ENCODE measurements at regions not wholly inside any gene's neighbourhood (a gene's known extent, or its start where the extent isn't known, plus 50 kb on each side); places are given as distances from the start of the nearest gene placed in this dataset.

DNA sequence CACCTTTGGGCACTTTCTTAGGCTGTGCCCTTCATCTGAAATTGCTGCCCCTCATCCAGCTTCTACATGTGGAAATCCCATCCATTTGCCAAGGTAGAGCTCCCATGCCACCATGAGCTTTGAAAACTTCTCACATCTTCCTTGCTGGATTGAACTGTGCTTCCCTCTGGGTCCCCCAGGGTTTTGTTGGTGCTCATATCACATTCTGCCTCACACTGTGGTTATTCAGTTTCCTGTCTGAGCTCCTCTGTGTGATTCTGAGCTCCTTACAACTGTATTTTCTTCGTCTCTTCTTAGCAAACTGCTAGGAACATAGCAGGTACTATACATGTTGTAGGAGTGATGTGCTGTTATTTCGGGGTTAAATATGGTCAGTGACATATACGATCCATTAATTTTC lies 74.9 kb upstream of the KL start:
- Histone ChIP-seq H3K36me3 (replicated peaks in 1 of 2; ENCODE audit: control insufficient read depth in 1 of 2, insufficient read depth in 2 of 2, low read length in 2 of 2) (no peaks in the 10 kb centered on the region), H3K27ac (ENCODE audit: low read depth in 1 of 2, low read length in 2 of 2) (no peak overlapping the region), H3K4me3 (replicated peaks in 1 of 3; ENCODE audit: low read depth in 2 of 3, low read length in 3 of 3) (no peak overlapping the region), H2AFZ (ENCODE audit: insufficient read depth, low read depth, low read length, poor library complexity, severe bottlenecking) (no peak overlapping the region), H3K9ac (ENCODE audit: insufficient read depth, low read length, poor library complexity, severe bottlenecking) (no peak overlapping the region), H3K27me3 (ENCODE audit: control insufficient read depth in 2 of 2, insufficient read depth in 2 of 2, low read length in 2 of 2) (no peaks in the 10 kb centered on the region), H3K9me3 (replicated peaks in 1 of 2; ENCODE audit: control insufficient read depth in 1 of 2, insufficient read depth in 1 of 2, low read length in 2 of 2) (no peaks in the 10 kb centered on the region), H3K4me2 (replicated peaks; ENCODE audit: extremely low read depth, low read length, poor library complexity, severe bottlenecking) (no peak overlapping the region), H3K79me2 (ENCODE audit: insufficient read depth, low read length) (no peaks in the 10 kb centered on the region), H3K4me1 (ENCODE audit: control insufficient read depth in 1 of 2, insufficient read depth in 2 of 2, low read length in 2 of 2) (no peaks in the 10 kb centered on the region), H4K20me1 (ENCODE audit: insufficient read depth, low read length) (no peaks in the 10 kb centered on the region)
- H3K9me3 Mint-ChIP-seq = peaks cover 0 to 15% (median 5%) of the 10 kb centered on the region in 7 donors
- intact Hi-C loops (cut with micrococcal nuclease) = no loop called here
- TF ChIP-seq, protein P1, sequence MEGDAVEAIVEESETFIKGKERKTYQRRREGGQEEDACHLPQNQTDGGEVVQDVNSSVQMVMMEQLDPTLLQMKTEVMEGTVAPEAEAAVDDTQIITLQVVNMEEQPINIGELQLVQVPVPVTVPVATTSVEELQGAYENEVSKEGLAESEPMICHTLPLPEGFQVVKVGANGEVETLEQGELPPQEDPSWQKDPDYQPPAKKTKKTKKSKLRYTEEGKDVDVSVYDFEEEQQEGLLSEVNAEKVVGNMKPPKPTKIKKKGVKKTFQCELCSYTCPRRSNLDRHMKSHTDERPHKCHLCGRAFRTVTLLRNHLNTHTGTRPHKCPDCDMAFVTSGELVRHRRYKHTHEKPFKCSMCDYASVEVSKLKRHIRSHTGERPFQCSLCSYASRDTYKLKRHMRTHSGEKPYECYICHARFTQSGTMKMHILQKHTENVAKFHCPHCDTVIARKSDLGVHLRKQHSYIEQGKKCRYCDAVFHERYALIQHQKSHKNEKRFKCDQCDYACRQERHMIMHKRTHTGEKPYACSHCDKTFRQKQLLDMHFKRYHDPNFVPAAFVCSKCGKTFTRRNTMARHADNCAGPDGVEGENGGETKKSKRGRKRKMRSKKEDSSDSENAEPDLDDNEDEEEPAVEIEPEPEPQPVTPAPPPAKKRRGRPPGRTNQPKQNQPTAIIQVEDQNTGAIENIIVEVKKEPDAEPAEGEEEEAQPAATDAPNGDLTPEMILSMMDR (IDR thresholded peaks at IDR 0.05) = no peak
- H3K27me3 Mint-ChIP-seq (ENCODE audit: low read depth in 3 of 3) = peaks cover 2 to 4% (median 3%) of the 10 kb centered on the region in 3 donors
- no CpG with 5 or more reads among the region's 3 CpGs for WGBS (ENCODE audit: insufficient coverage)
- no peaks in the 10 kb centered on the region for H3K36me3 Mint-ChIP-seq
- DNase-seq = no peak
- H3K4me1 Mint-ChIP-seq = no peaks in the 10 kb centered on the region
- H3K4me3 Mint-ChIP-seq = no peak overlapping the region
- peak overlapping the region in 1 of 7 donors; percentile 15 for H3K27ac Mint-ChIP-seq

DNA sequence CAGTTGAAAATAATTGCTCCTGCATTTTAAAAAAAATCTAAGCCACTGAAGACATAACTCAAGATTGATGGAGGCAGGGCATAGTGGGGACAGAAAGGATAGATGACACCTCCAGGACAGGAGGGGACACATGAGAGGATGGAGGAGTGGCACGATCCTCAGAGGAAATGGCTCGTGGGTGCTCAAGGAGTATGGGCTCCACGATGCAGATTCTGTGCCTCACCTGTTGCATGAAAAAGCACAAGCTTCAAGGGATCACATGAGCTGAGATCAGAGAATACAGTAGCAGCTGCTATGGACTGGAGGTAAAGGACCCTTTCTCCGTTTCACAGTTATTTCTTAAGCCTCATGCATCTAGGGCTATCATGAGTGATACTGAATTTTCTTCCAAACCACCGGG lies 69.7 kb upstream of the KL start:
- Mint-ChIP-seq H3K4me3 (no peak overlapping the region), H3K9me3 (peaks cover 0 to 3% (median 2%) of the 10 kb centered on the region in 7 donors), H3K27ac (no peak overlapping the region), H3K4me1 (no peaks in the 10 kb centered on the region), H3K36me3 (no peaks in the 10 kb centered on the region), H3K27me3 (ENCODE audit: low read depth in 3 of 3) (peaks cover under 1 to 3% (median 2%) of the 10 kb centered on the region in 3 donors)
- no peaks in the 10 kb centered on the region for H3K4me1 ChIP-seq (ENCODE audit: control insufficient read depth in 1 of 2, insufficient read depth in 2 of 2, low read length in 2 of 2)
- intact Hi-C loops (cut with micrococcal nuclease) = no loop called here
- no peak overlapping the region for H2AFZ ChIP-seq (ENCODE audit: insufficient read depth, low read depth, low read length, poor library complexity, severe bottlenecking)
- no peak overlapping the region for H3K27ac ChIP-seq (ENCODE audit: low read depth in 1 of 2, low read length in 2 of 2)
- no peaks in the 10 kb centered on the region for H3K27me3 ChIP-seq (ENCODE audit: control insufficient read depth in 2 of 2, insufficient read depth in 2 of 2, low read length in 2 of 2)
- H3K36me3 ChIP-seq (replicated peaks in 1 of 2; ENCODE audit: control insufficient read depth in 1 of 2, insufficient read depth in 2 of 2, low read length in 2 of 2) = no peaks in the 10 kb centered on the region
- no peaks in the 10 kb centered on the region for H4K20me1 ChIP-seq (ENCODE audit: insufficient read depth, low read length)
- DNase-seq = no peak
- TF ChIP-seq, protein P1 (IDR thresholded peaks at IDR 0.05) = no peak
- H3K4me3 ChIP-seq (replicated peaks in 1 of 3; ENCODE audit: low read depth in 2 of 3, low read length in 3 of 3) = no peak overlapping the region
- no peak overlapping the region for H3K9ac ChIP-seq (ENCODE audit: insufficient read depth, low read length, poor library complexity, severe bottlenecking)
- WGBS (ENCODE audit: insufficient coverage) = 96% methylated on average over 3 of the region's 5 CpGs
- no peaks in the 10 kb centered on the region for H3K79me2 ChIP-seq (ENCODE audit: insufficient read depth, low read length)
- H3K4me2 ChIP-seq (replicated peaks; ENCODE audit: extremely low read depth, low read length, poor library complexity, severe bottlenecking) = no peak overlapping the region
- H3K9me3 ChIP-seq (replicated peaks in 1 of 2; ENCODE audit: control insufficient read depth in 1 of 2, insufficient read depth in 1 of 2, low read length in 2 of 2) = no peaks in the 10 kb centered on the region

All from CD14-positive monocyte (primary cell).